ENCODE measurements at regions not wholly inside any gene's neighbourhood (a gene's known extent, or its start where the extent isn't known, plus 50 kb on each side); places are given as distances from the start of the nearest gene placed in this dataset.

DNA sequence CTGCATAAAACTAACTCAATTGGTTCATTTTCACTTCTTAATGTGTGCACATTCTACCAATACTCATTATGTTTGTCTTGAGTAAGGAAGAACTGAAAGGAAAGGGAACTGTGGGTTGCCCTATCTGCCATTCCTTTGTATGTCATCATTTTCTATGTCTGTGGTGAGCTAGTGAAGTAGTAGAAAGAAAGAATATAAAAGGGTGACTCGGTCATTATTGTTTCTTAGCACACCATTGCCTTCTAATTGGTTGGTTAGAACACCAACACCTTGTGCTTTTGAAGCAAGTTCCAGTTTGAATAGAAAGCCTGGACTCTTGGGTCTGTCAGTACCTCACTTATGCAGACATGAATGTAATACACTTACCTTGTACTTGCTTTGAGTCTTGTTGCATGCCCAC, 64.3 kb upstream of the MDFIC start:
- H3K36me3 Mint-ChIP-seq, result no peaks in the 10 kb centered on the region
- no peak overlapping the region for H3K27ac Mint-ChIP-seq
- H3K9me3 Mint-ChIP-seq (ENCODE audit: low read depth), result no peaks in the 10 kb centered on the region
- H3K27me3 Mint-ChIP-seq, result peaks cover 2% of the 10 kb centered on the region
- no peaks in the 10 kb centered on the region for H3K4me1 Mint-ChIP-seq (ENCODE audit: low read depth)
- no peak overlapping the region for H3K4me3 Mint-ChIP-seq

DNA sequence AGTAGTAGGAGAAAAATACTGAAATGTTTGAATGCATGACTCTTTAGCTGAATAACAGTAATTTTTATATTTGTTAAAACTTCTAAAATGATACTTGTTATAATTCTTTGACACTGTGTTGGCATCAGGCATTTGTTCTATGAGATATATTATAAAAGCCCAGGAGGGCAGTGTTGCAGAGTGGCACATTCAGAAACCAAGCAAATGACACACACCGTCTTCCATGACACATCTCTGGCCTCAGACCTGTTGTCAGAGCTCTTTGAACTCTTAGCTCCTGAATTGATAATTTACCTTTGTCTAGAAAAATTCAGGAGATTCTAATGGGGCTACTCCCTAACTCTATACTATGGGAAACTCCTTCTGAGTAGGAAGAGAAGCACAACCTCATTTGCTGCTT, 62.4 kb upstream of the MDFIC start:
- H3K27me3 Mint-ChIP-seq, result peaks cover 2% of the 10 kb centered on the region

DNA sequence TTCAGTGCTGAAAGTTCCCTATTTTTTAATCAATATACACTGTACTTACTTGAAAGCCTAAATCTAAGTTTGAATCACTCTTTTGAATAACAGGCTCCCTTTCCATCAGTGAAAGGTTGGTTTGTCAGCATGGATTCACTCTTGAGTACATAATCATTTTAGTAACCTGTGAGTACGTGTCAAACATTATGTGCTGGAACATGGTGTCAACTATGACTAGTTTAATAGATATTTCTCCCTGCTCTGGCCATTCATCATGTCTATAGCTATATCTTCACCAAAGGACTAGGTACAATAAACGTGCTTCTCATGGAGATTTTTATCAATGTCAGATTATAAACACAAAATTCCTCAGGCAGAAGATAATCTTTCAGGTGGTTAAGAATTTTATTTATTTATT, 61.7 kb upstream of the MDFIC start:
- Mint-ChIP-seq H3K4me3 (no peak overlapping the region), H3K36me3 (no peaks in the 10 kb centered on the region), H3K9me3 (ENCODE audit: low read depth) (no peaks in the 10 kb centered on the region), H3K27me3 (peaks cover 2% of the 10 kb centered on the region), H3K4me1 (ENCODE audit: low read depth) (no peaks in the 10 kb centered on the region), H3K27ac (no peak overlapping the region)

More for the DNA sequence above, 62.4 kb upstream of the MDFIC start:
- Mint-ChIP-seq H3K27ac (no peak overlapping the region), H3K9me3 (ENCODE audit: low read depth) (no peaks in the 10 kb centered on the region), H3K4me1 (ENCODE audit: low read depth) (no peaks in the 10 kb centered on the region), H3K36me3 (no peaks in the 10 kb centered on the region), H3K4me3 (no peak overlapping the region)

DNA sequence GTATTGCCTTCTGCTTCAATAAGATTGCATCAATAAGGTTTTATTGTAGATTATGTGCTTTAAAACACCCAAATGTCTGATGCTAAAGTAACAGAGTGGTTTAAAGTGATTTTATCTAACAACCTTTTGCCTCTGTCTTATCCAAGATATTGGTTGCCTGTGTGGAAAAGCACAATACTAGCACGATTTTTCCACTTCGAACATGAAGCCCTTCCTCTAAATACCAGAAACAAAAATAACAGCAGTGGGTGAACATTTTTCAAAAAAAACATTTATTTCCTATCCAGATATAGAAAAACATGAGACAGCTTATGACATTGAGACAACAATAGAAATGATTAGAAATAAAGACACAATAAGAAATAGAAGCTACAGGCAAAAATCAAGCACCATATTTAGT, 59.5 kb upstream of the MDFIC start:
- Mint-ChIP-seq H3K27me3 (peaks cover 1% of the 10 kb centered on the region), H3K4me3 (no peak overlapping the region), H3K36me3 (no peaks in the 10 kb centered on the region), H3K27ac (peak overlapping the region; percentile 1), H3K4me1 (ENCODE audit: low read depth) (peaks cover 7% of the 10 kb centered on the region), H3K9me3 (ENCODE audit: low read depth) (no peaks in the 10 kb centered on the region)

DNA sequence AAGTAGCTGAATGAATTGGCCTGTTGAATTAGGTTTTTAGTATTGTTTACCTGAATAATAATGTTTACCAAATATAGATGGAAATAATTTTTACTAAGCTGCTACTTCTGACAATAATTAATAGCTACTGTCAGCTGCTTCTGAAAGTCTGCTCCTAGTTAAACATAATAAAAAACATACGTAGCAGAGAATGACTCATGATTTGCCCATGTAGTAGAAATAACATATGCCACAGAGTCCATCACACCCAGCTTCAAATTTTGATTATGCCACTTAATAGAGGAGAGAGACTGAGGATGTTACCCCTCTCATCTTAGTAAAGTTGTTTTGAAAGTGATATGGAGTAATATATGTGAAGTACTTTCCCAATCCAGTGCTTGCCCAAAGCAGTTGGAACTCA, 57.6 kb upstream of the MDFIC start:
- Mint-ChIP-seq H3K36me3 (no peaks in the 10 kb centered on the region), H3K27me3 (no peaks in the 10 kb centered on the region), H3K4me1 (ENCODE audit: low read depth) (peaks cover 8% of the 10 kb centered on the region), H3K4me3 (no peak overlapping the region), H3K9me3 (ENCODE audit: low read depth) (no peaks in the 10 kb centered on the region), H3K27ac (no peak overlapping the region)

DNA sequence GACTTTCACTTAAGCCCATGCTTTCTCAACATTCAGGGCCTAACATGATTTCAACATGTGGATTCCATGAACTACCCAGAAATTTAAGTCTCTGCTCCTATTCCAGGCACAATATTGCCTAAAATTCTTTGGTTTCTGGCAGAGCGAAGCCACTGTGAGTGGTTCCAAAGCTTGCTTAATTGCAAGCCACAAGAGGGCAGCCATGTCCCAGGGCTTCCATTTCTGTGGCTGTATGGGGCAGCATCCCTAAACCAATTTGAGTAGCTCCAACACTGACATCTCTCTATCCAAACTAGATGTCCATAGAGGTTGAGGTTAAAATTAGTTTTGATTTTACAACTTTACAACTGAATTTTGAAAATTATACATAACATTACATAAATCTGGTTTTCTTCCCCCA, 56.3 kb upstream of the MDFIC start:
- H3K36me3 Mint-ChIP-seq, result no peaks in the 10 kb centered on the region
- no peaks in the 10 kb centered on the region for H3K9me3 Mint-ChIP-seq (ENCODE audit: low read depth)
- no peak overlapping the region for H3K4me3 Mint-ChIP-seq
- no peaks in the 10 kb centered on the region for H3K27me3 Mint-ChIP-seq
- peaks cover 8% of the 10 kb centered on the region for H3K4me1 Mint-ChIP-seq (ENCODE audit: low read depth)
- H3K27ac Mint-ChIP-seq, result no peak overlapping the region
